Endothelial cell of umbilical vein (primary cell): ENCODE measurements at regions not wholly inside any gene's neighbourhood (a gene's known extent, or its start where the extent isn't known, plus 50 kb on each side); places are given as distances from the start of the nearest gene placed in this dataset.

Experiments
- BruUV-seq: library from RNA; stranded (reverse); fragments of 400-500 nt; replicated peaks from 2 replicates; lab custom pipeline; 2021; lab: Mats Ljungman, UMichigan
- CTCF ChIA-PET: fragments of 300-600, 350-600 bp; sonication (Branson Sonifier 250); formaldehyde crosslinking; loops from one replicate; lab custom pipeline; 2021; ENCODE audit warnings: antibody characterized with exemption, inconsistent platforms; lab: Charles Lee
- POLR2A ChIA-PET: fragments of 300-600, 350-600 bp; sonication (Branson Sonifier 250); formaldehyde crosslinking; loops from one replicate; lab custom pipeline; 2021; ENCODE audit warnings: antibody characterized with exemption, inconsistent platforms; lab: Charles Lee
- DNase-seq: peaks from one replicate; pipeline ENCODE4 v3.0.0-alpha.2; 2011; ENCODE audit warnings: low read depth, low spot score
- FAIRE-seq: peaks from 2 replicates; lab custom pipeline; 2011; peaks lifted over from hg19 to GRCh38; lab: Jason Lieb, UNC
- H2AFZ ChIP-seq: 2 replicates; pipeline ENCODE4 v1.6.0; 2012; ENCODE audit warnings: low read depth, low read length, control low read depth, inconsistent platforms
- H3K27ac ChIP-seq: 2 replicates; pipeline ENCODE4 v1.5.1; 2011; ENCODE audit warnings: low read depth, mild to moderate bottlenecking, control low read depth, low read length, moderate library complexity; ENCODE audit not compliant: insufficient read depth
- H3K27me3 ChIP-seq, 2 experiments: 2 replicates each; pipeline versions ENCODE4 v1.6.0 to v1.6.1; 2011; ENCODE audit warnings: low read length in 2 of 2, mixed read lengths in 1 of 2; ENCODE audit not compliant: control insufficient read depth in 2 of 2, insufficient read depth in 2 of 2
- H3K36me3 ChIP-seq, 2 experiments: 2 replicates in 1 of 2; 3 replicates in 1 of 2; pipeline ENCODE4 v1.5.1; 2011; ENCODE audit warnings: low read length in 2 of 2, mild to moderate bottlenecking in 1 of 2, moderate library complexity in 1 of 2; ENCODE audit not compliant: control insufficient read depth in 2 of 2, insufficient read depth in 2 of 2; ENCODE audit errors: extremely low read depth in 1 of 2
- H3K4me1 ChIP-seq: 3 replicates; pipeline ENCODE4 v1.5.1; 2011; ENCODE audit warnings: mild to moderate bottlenecking, low read length; ENCODE audit not compliant: control insufficient read depth, insufficient read depth; ENCODE audit errors: extremely low read depth
- H3K4me2 ChIP-seq: 2 replicates; pipeline ENCODE4 v1.6.1; 2011; ENCODE audit warnings: low read length, control low read depth, mixed read lengths; ENCODE audit not compliant: insufficient read depth
- H3K4me3 ChIP-seq, 3 experiments: fragments of 200-600 bp in 1 of 3; sonication (generic), shearing (Covaris generic) in 1 of 3; replicated peaks in 1 of 3; 2 replicates each; pipeline ENCODE4 v1.5.1; 2011 to 2016; ENCODE audit warnings: control low read depth in 3 of 3, low read length in 3 of 3, mild to moderate bottlenecking in 2 of 3, inconsistent platforms in 1 of 3, low read depth in 1 of 3, moderate library complexity in 1 of 3; ENCODE audit not compliant: insufficient read depth in 1 of 3
- H3K79me2 ChIP-seq: 2 replicates; pipeline ENCODE4 v1.6.0; 2012; ENCODE audit warnings: low read length, inconsistent platforms; ENCODE audit not compliant: control insufficient read depth, insufficient read depth
- H3K9ac ChIP-seq: replicated peaks from 2 replicates; pipeline ENCODE3; 2011; ENCODE audit warnings: low read length, control low read depth; ENCODE audit not compliant: insufficient read depth; ENCODE audit errors: extremely low read depth
- H3K9me1 ChIP-seq: replicated peaks from 3 replicates; pipeline ENCODE4 v1.6.0; 2011; ENCODE audit warnings: mild to moderate bottlenecking, low read length; ENCODE audit not compliant: control insufficient read depth, insufficient read depth; ENCODE audit errors: extremely low read depth
- H3K9me3 ChIP-seq: replicated peaks from 2 replicates; pipeline ENCODE4 v1.5.1; 2012; ENCODE audit warnings: low read length, inconsistent platforms; ENCODE audit not compliant: control insufficient read depth, insufficient read depth
- H4K20me1 ChIP-seq: replicated peaks from 2 replicates; pipeline ENCODE3; 2011; ENCODE audit warnings: mild to moderate bottlenecking, low read length; ENCODE audit not compliant: control insufficient read depth, insufficient read depth; ENCODE audit errors: extremely low read depth
- EZH2 ChIP-seq: IDR thresholded peaks from 2 replicates; pipeline ENCODE4 v1.6.1; 2012; ENCODE audit warnings: borderline replicate concordance, low read depth, mild to moderate bottlenecking, moderate library complexity, low read length, inconsistent platforms; ENCODE audit not compliant: severe bottlenecking
- FOS ChIP-seq: IDR thresholded peaks from 2 replicates; pipeline ENCODE4 v1.6.1; 2011; ENCODE audit warnings: mild to moderate bottlenecking, low read length, moderate library complexity, borderline replicate concordance; ENCODE audit not compliant: insufficient read depth
- GATA2 ChIP-seq: IDR thresholded peaks from 2 replicates; pipeline ENCODE4 v1.7.0; 2011; ENCODE audit warnings: low read depth, mild to moderate bottlenecking, moderate library complexity, mixed read lengths, low read length; ENCODE audit not compliant: insufficient read length, insufficient read depth
- MYC ChIP-seq: IDR thresholded peaks from one replicate; pipeline ENCODE4 v1.6.1; 2011; ENCODE audit warnings: mild to moderate bottlenecking, low read depth, low read length
- POLR2A ChIP-seq: IDR thresholded peaks from 2 replicates; pipeline ENCODE4 v1.6.1; 2012; ENCODE audit warnings: low read depth, mild to moderate bottlenecking, control low read depth, low read length
- POLR2AphosphoS5 ChIP-seq: IDR thresholded peaks from 2 replicates; pipeline ENCODE4 v1.6.1; 2012; ENCODE audit warnings: low read depth, mild to moderate bottlenecking, control low read depth, low read length, moderate library complexity; ENCODE audit not compliant: insufficient read depth
- dilution Hi-C: fragments of 300-500 bp; cut with MboI; formaldehyde crosslinking; loops from one replicate; pipeline ENCODE4 v1.15.0; 2019; ENCODE audit warnings: low sequenced_read_pairs; ENCODE audit not compliant: extremely low pct_ligation_motif_present
- intact Hi-C: fragments of 100-400 bp; cut with micrococcal nuclease; formaldehyde crosslinking; loops from one replicate; pipeline ENCODE4 v1.10.0; 2022
- TF ChIP-seq, protein P1 (sequence below): IDR thresholded peaks from 2 replicates; pipeline ENCODE4 v1.6.1; 2011; ENCODE audit not compliant: insufficient read depth, insufficient read length
- TF ChIP-seq, protein P2 (sequence below), 2 donors: IDR thresholded peaks; 1 replicate in 1 of 2; 2 replicates in 1 of 2; pipeline ENCODE4 v1.5.1; 2011; ENCODE audit warnings: low read length in 2 of 2, mild to moderate bottlenecking in 2 of 2, moderate library complexity in 2 of 2, control low read depth in 1 of 2, inconsistent platforms in 1 of 2, low read depth in 1 of 2; ENCODE audit not compliant: insufficient read depth in 1 of 2; ENCODE audit errors: extremely low read depth in 1 of 2

GRCh38 chr18:51433296-51433695, 235.8 kb upstream of the MEX3C start:
- H3K79me2 ChIP-seq, result no peaks in the 10 kb centered on the region
- dilution Hi-C loops, result no loop called here
- TF ChIP-seq FOS (no peak), EZH2 (no peak), POLR2A (no peak), MYC (no peak), POLR2AphosphoS5 (no peak), GATA2 (no peak)
- TF ChIP-seq, protein P1, sequence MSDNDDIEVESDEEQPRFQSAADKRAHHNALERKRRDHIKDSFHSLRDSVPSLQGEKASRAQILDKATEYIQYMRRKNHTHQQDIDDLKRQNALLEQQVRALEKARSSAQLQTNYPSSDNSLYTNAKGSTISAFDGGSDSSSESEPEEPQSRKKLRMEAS, result no peak
- TF ChIP-seq, protein P2, sequence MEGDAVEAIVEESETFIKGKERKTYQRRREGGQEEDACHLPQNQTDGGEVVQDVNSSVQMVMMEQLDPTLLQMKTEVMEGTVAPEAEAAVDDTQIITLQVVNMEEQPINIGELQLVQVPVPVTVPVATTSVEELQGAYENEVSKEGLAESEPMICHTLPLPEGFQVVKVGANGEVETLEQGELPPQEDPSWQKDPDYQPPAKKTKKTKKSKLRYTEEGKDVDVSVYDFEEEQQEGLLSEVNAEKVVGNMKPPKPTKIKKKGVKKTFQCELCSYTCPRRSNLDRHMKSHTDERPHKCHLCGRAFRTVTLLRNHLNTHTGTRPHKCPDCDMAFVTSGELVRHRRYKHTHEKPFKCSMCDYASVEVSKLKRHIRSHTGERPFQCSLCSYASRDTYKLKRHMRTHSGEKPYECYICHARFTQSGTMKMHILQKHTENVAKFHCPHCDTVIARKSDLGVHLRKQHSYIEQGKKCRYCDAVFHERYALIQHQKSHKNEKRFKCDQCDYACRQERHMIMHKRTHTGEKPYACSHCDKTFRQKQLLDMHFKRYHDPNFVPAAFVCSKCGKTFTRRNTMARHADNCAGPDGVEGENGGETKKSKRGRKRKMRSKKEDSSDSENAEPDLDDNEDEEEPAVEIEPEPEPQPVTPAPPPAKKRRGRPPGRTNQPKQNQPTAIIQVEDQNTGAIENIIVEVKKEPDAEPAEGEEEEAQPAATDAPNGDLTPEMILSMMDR (IDR thresholded peaks at IDR 0.05; ENCODE audit: extremely low read depth in 1 of 2, insufficient read depth in 1 of 2, low read depth in 1 of 2, low read length in 2 of 2), result no peak
- H3K36me3 ChIP-seq, result no peaks in the 10 kb centered on the region
- H3K4me3 ChIP-seq, result no peak overlapping the region
- H3K9ac ChIP-seq, result no peak overlapping the region
- no peaks in the 10 kb centered on the region for H3K9me1 ChIP-seq
- no peak for DNase-seq
- intact Hi-C loops, result no loop called here
- no peaks in the 10 kb centered on the region for H4K20me1 ChIP-seq
- H2AFZ ChIP-seq, result no peak overlapping the region
- ChIA-PET POLR2A (no interaction called here), CTCF (no interaction called here)
- no peaks in the 10 kb centered on the region for H3K27me3 ChIP-seq
- no peak overlapping the region for H3K4me2 ChIP-seq
- H3K4me1 ChIP-seq, result no peaks in the 10 kb centered on the region
- H3K27ac ChIP-seq, result no peak overlapping the region
- FAIRE-seq, result no peak
- no TSS peak for BruUV-seq
- H3K9me3 ChIP-seq, result no peaks in the 10 kb centered on the region
